ENCODE measurements at regions not wholly inside any gene's neighbourhood (a gene's known extent, or its start where the extent isn't known, plus 50 kb on each side); places are given as distances from the start of the nearest gene placed in this dataset.

GRCh38 chr18:29003194-29003593, 826.3 kb upstream of the CDH2 start:
- Histone ChIP-seq H4K8ac (replicated peaks; ENCODE audit: insufficient read length, low read depth, low read length) (no peak overlapping the region), H2BK12ac (ENCODE audit: insufficient read length, low read depth, low read length) (no peak overlapping the region), H3K56ac (ENCODE audit: insufficient read length, low read depth, low read length) (no peak overlapping the region), H2AK5ac (ENCODE audit: insufficient read length, low read length) (no peak overlapping the region), H4K91ac (ENCODE audit: insufficient read length, low read depth, low read length) (no peak overlapping the region), H3K79me2 (ENCODE audit: insufficient read depth, low read length) (no peaks in the 10 kb centered on the region), H2BK20ac (ENCODE audit: low read depth, low read length, poor library complexity, severe bottlenecking) (no peak overlapping the region), H3T11ph (ENCODE audit: low read length) (no peak overlapping the region), H4K5ac (ENCODE audit: insufficient read length, low read depth, low read length) (no peak overlapping the region), H3K9ac (ENCODE audit: extremely low read depth, insufficient read length, low read length) (no peak overlapping the region), H2BK120ac (ENCODE audit: low read depth, low read length, poor library complexity, severe bottlenecking) (no peak overlapping the region), H3K27me3 (ENCODE audit: insufficient read depth, low read length) (no peaks in the 10 kb centered on the region), H3K4me1 (ENCODE audit: insufficient read depth, low read length) (no peaks in the 10 kb centered on the region), H3K4ac (ENCODE audit: low read depth, low read length) (no peak overlapping the region), H2BK5ac (ENCODE audit: insufficient read length, low read length) (no peak overlapping the region), H2BK15ac (ENCODE audit: low read depth, low read length) (no peak overlapping the region), H2AFZ (ENCODE audit: low read length) (no peak overlapping the region), H3K14ac (ENCODE audit: insufficient read depth, low read length) (no peak overlapping the region), H3K18ac (ENCODE audit: insufficient read length, low read depth, low read length) (no peak overlapping the region), H4K20me1 (ENCODE audit: control insufficient read depth, insufficient read depth, insufficient read length) (no peaks in the 10 kb centered on the region), H3K23ac (ENCODE audit: insufficient read length, low read depth, low read length) (no peak overlapping the region), H3K4me2 (ENCODE audit: insufficient read depth, insufficient read length, low read length) (no peak overlapping the region), H3K27ac (ENCODE audit: insufficient read length, low read depth, low read length) (no peak overlapping the region), H3K9me3 (ENCODE audit: control insufficient read depth, low read depth, low read length) (no peaks in the 10 kb centered on the region), H3K79me1 (ENCODE audit: insufficient read depth, low read depth, low read length, poor library complexity, severe bottlenecking) (no peaks in the 10 kb centered on the region), H3K23me2 (ENCODE audit: insufficient read length, low read depth, low read length, poor library complexity, severe bottlenecking) (no peaks in the 10 kb centered on the region)
- H3K4me1 Mint-ChIP-seq, result peaks cover 47 to 50% of the 10 kb centered on the region in 2 experiments
- no peak overlapping the region for H3K4me3 Mint-ChIP-seq
- DNase-seq, result no peak
- no peak overlapping the region for H3K27ac Mint-ChIP-seq
- no CpG with 5 or more reads among the region's 2 CpGs for WGBS (ENCODE audit: extremely low coverage, insufficient read length, low lambda C conversion rate)
- H3K27me3 Mint-ChIP-seq (ENCODE audit: low read depth), result no peaks in the 10 kb centered on the region
- H3K36me3 Mint-ChIP-seq (ENCODE audit: insufficient read depth in 1 of 3, low read depth in 3 of 3), result peaks cover 0 to 8% (median 5%) of the 10 kb centered on the region in 3 experiments; a peak in 4 of 7 replicates
- H3K9me3 Mint-ChIP-seq, result peaks cover 3 to 6% of the 10 kb centered on the region in 2 experiments; a peak in 4 of 5 replicates
- TF ChIP-seq CTCF (conservative IDR thresholded peaks at IDR 0.05), result no peak
